ENCODE measurements at regions not wholly inside any gene's neighbourhood (a gene's known extent, or its start where the extent isn't known, plus 50 kb on each side); places are given as distances from the start of the nearest gene placed in this dataset.

GRCh38 chr5:17379100-17379951 lies 118.7 kb upstream of the TAF11L2 start:
- H3K4me3 ChIP-seq (ENCODE audit: insufficient read depth, low read length, poor library complexity, severe bottlenecking): no peak overlapping the region
- no peaks in the 10 kb centered on the region for H3K9me3 ChIP-seq (ENCODE audit: insufficient read depth, low read length)
- H3K9me2 ChIP-seq (replicated peaks; ENCODE audit: insufficient read depth, low read length): no peaks in the 10 kb centered on the region
- H3K79me2 ChIP-seq (ENCODE audit: insufficient read depth, low read length): no peaks in the 10 kb centered on the region
- no peaks in the 10 kb centered on the region for H4K20me1 ChIP-seq (ENCODE audit: low read depth, low read length)
- no peak overlapping the region for H3K9ac ChIP-seq (ENCODE audit: low read length)
- H3K36me3 ChIP-seq (ENCODE audit: low read length): no peaks in the 10 kb centered on the region
- no peaks in the 10 kb centered on the region for H3K27me3 ChIP-seq (ENCODE audit: low read length)
- TF ChIP-seq CTCF (IDR thresholded peaks at IDR 0.05; ENCODE audit: insufficient read depth, low read length, poor library complexity, severe bottlenecking) (no peak), EZH2phosphoT487 (conservative IDR thresholded peaks at IDR 0.05; ENCODE audit: low read length) (no peak)
- H3K27ac ChIP-seq (ENCODE audit: low read depth, low read length): no peak overlapping the region
- no peak overlapping the region for H3K4me2 ChIP-seq (ENCODE audit: low read depth, low read length, poor library complexity, severe bottlenecking)
- no peaks in the 10 kb centered on the region for H3F3A ChIP-seq (ENCODE audit: insufficient read depth)
- no peak overlapping the region for H2AFZ ChIP-seq (ENCODE audit: low read depth, low read length, severe bottlenecking)

- Histone ChIP-seq H3K4me3 (ENCODE audit: insufficient read depth, low read length, poor library complexity, severe bottlenecking) (no peak overlapping the region), H3K9ac (ENCODE audit: low read length) (no peak overlapping the region), H4K20me1 (ENCODE audit: low read depth, low read length) (no peaks in the 10 kb centered on the region), H3K27ac (ENCODE audit: low read depth, low read length) (no peak overlapping the region), H3F3A (ENCODE audit: insufficient read depth) (no peaks in the 10 kb centered on the region), H3K36me3 (ENCODE audit: low read length) (no peaks in the 10 kb centered on the region), H3K9me2 (replicated peaks; ENCODE audit: insufficient read depth, low read length) (no peaks in the 10 kb centered on the region), H3K27me3 (ENCODE audit: low read length) (no peaks in the 10 kb centered on the region), H2AFZ (ENCODE audit: low read depth, low read length, severe bottlenecking) (no peak overlapping the region), H3K4me2 (ENCODE audit: low read depth, low read length, poor library complexity, severe bottlenecking) (no peak overlapping the region), H3K79me2 (ENCODE audit: insufficient read depth, low read length) (no peaks in the 10 kb centered on the region), H3K9me3 (ENCODE audit: insufficient read depth, low read length) (no peaks in the 10 kb centered on the region)
- TF ChIP-seq EZH2phosphoT487 (conservative IDR thresholded peaks at IDR 0.05; ENCODE audit: low read length) (no peak), CTCF (IDR thresholded peaks at IDR 0.05; ENCODE audit: insufficient read depth, low read length, poor library complexity, severe bottlenecking) (no peak)
These were observed 116.1 kb upstream of the TAF11L2 start for GRCh38 chr5:17381932-17382331.

- Histone ChIP-seq H3K9ac (ENCODE audit: low read length) (no peak overlapping the region), H3K9me3 (ENCODE audit: insufficient read depth, low read length) (no peaks in the 10 kb centered on the region), H2AFZ (ENCODE audit: low read depth, low read length, severe bottlenecking) (no peak overlapping the region), H3K36me3 (ENCODE audit: low read length) (no peaks in the 10 kb centered on the region), H3F3A (ENCODE audit: insufficient read depth) (no peaks in the 10 kb centered on the region), H3K4me3 (ENCODE audit: insufficient read depth, low read length, poor library complexity, severe bottlenecking) (no peak overlapping the region), H3K27ac (ENCODE audit: low read depth, low read length) (no peak overlapping the region), H3K4me2 (ENCODE audit: low read depth, low read length, poor library complexity, severe bottlenecking) (no peak overlapping the region), H3K79me2 (ENCODE audit: insufficient read depth, low read length) (no peaks in the 10 kb centered on the region), H4K20me1 (ENCODE audit: low read depth, low read length) (no peaks in the 10 kb centered on the region), H3K27me3 (ENCODE audit: low read length) (no peaks in the 10 kb centered on the region), H3K9me2 (replicated peaks; ENCODE audit: insufficient read depth, low read length) (no peaks in the 10 kb centered on the region)
- TF ChIP-seq CTCF (IDR thresholded peaks at IDR 0.05; ENCODE audit: insufficient read depth, low read length, poor library complexity, severe bottlenecking) (no peak), EZH2phosphoT487 (conservative IDR thresholded peaks at IDR 0.05; ENCODE audit: low read length) (no peak)
These were observed 114.5 kb upstream of the TAF11L2 start for GRCh38 chr5:17383526-17383925.

Data from SU-DHL-6 (cell line).